Astrocyte of the cerebellum (primary cell): ENCODE measurements at regions not wholly inside any gene's neighbourhood (a gene's known extent, or its start where the extent isn't known, plus 50 kb on each side); places are given as distances from the start of the nearest gene placed in this dataset.
"Not testable (repeated sequence)": the region's sequence is repeated elsewhere in the genome, so short reads cannot be mapped to it uniquely, and the experiment has no call there.

Experiments
- DNase-seq: peaks from one replicate; pipeline ENCODE4 v3.0.0-alpha.2; 2011; ENCODE audit warnings: low read depth
- H3K4me3 ChIP-seq: 2 replicates; pipeline ENCODE4 v1.5.1; 2011; ENCODE audit warnings: mild to moderate bottlenecking, low read depth, low read length, moderate library complexity
- CTCF ChIP-seq: IDR thresholded peaks from 2 replicates; pipeline ENCODE4 v1.5.1; 2012; ENCODE audit warnings: low read length, low read depth, moderate library complexity, mild to moderate bottlenecking; ENCODE audit errors: missing control alignments
- in situ Hi-C: cut with HindIII; loops from 2 replicates; pipeline ENCODE4 v1.10.0; 2017; ENCODE audit warnings: low sequenced_read_pairs

DNA sequence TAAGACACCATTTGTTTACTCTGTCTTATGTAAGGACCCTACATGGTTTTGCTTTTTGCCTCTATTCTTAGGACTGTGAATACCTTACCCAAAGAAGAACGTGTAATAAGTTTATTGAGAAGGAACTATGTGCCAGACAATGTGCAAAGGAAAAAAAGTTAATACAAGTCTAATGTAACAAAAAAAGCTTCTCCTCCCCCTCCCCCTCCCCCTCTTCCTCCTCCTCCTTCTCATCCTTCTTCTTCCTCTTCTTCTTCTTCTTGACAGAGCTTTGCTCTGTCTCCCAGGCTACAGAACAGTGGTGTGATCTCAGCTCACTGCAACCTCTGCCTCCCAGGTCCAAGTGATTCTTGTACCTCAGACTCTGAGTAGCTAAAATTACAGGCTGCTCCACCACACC lies 50.9 kb upstream of the MITF start:
- in situ Hi-C loops: loop anchor here (25.0 kb wide), 1 partner anchor 526 kb away; no protein-coding TSS in a partner anchor
- no peak for DNase-seq
- TF ChIP-seq CTCF: no peak
- no peak overlapping the region for H3K4me3 ChIP-seq

DNA sequence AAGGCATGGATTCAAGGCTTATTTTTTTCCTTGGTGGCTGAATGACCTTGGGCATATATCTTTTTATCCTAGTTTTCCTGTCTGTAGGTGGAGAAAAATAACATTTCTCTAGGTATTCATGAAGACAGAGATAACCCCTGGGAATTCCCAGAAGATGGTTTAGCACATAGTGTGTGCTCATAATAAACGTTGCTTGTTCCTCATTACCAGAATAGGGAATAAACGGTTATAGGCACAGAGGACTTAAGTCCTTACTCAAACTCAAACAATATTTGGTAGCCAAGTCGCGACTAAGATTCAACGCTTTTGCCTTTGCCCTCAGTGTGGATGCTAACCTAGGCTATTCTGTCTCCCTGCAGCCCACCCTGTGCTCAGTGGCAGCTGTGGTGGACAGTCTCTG lies 51.6 kb upstream of the MITF start:
- no peak for TF ChIP-seq CTCF
- no peak for DNase-seq
- H3K4me3 ChIP-seq: no peak overlapping the region
- in situ Hi-C loops: loop anchor here (25.0 kb wide), 1 partner anchor 525 kb away; no protein-coding TSS in a partner anchor

- DNase-seq: no peak
- H3K4me3 ChIP-seq: no peak overlapping the region
- in situ Hi-C loops: loop anchor here (25.0 kb wide), 1 partner anchor 524 kb away; no protein-coding TSS in a partner anchor
- no peak for TF ChIP-seq CTCF
Observed at GRCh38 chr3:69686056-69686455, 53.2 kb upstream of the MITF start.

DNA sequence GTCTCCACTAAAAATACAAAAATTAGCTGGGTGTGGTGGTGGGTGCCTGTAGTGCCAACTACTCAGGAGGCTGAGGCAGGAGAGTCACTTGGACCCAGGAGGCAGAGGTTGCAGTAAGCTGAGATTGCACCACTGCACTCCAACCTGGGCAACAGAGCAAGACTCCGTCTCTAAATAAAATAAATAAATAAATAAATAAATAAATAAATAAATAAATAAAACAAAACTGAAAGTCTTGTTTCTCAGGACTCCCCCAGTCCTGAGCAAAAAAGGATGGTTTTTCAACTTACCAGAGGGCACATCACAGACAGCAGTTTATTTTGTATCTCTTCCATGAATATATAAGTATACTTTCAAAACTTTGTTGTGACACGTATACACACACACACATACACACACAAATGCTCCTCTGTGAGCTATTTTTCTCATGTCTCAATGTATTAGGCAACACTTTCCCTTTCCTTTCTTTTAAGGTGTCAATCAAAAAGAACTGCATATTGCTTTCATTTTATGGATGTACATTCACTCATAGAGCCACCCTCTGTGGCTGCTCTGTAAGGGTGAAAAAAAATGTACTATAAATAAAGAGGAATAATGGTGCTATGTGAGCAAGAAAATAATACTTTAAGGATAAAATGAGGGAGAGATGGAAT lies 54.8 kb upstream of the MITF start:
- DNase-seq: no peak
- H3K4me3 ChIP-seq: no peak overlapping the region
- no peak for TF ChIP-seq CTCF
- in situ Hi-C loops: loop anchor here (25.0 kb wide), 1 partner anchor 522 kb away; no protein-coding TSS in a partner anchor

- in situ Hi-C loops: loop anchor here (25.0 kb wide), 1 partner anchor 521 kb away; no protein-coding TSS in a partner anchor
- H3K4me3 ChIP-seq: no peak overlapping the region
- TF ChIP-seq CTCF: no peak
- DNase-seq: no peak
Observed at GRCh38 chr3:69683082-69683806, 56.0 kb upstream of the MITF start.

- in situ Hi-C loops: loop anchor here (25.0 kb wide), 1 partner anchor 515 kb away; no protein-coding TSS in a partner anchor
- DNase-seq, H3K4me3 ChIP-seq: not testable (repeated sequence)
Observed at GRCh38 chr3:69677456-69677855, 61.8 kb upstream of the MITF start.
